GM20000 (cell line): ENCODE measurements at regions not wholly inside any gene's neighbourhood (a gene's known extent, or its start where the extent isn't known, plus 50 kb on each side); places are given as distances from the start of the nearest gene placed in this dataset.

Experiments
- DNase-seq: peaks from one replicate; pipeline ENCODE4 v3.0.0; 2012; ENCODE audit warnings: low spot score
- CTCF ChIP-seq: IDR thresholded peaks from 2 replicates; pipeline ENCODE4 v1.5.1; 2012; ENCODE audit warnings: mild to moderate bottlenecking, control low read depth; ENCODE audit errors: extremely low read depth, missing control alignments

GRCh38 chr15:69793781-69794451 is 303.8 kb downstream of the TLE3 start:
- no peak for TF ChIP-seq CTCF
- no peak for DNase-seq

GRCh38 chr15:69794645-69795469 is 302.9 kb downstream of the TLE3 start:
- no peak for TF ChIP-seq CTCF
- no peak for DNase-seq

- no peak for DNase-seq
- TF ChIP-seq CTCF: no peak
Measured at GRCh38 chr15:69795601-69796000, 302.1 kb downstream of the TLE3 start.

DNA sequence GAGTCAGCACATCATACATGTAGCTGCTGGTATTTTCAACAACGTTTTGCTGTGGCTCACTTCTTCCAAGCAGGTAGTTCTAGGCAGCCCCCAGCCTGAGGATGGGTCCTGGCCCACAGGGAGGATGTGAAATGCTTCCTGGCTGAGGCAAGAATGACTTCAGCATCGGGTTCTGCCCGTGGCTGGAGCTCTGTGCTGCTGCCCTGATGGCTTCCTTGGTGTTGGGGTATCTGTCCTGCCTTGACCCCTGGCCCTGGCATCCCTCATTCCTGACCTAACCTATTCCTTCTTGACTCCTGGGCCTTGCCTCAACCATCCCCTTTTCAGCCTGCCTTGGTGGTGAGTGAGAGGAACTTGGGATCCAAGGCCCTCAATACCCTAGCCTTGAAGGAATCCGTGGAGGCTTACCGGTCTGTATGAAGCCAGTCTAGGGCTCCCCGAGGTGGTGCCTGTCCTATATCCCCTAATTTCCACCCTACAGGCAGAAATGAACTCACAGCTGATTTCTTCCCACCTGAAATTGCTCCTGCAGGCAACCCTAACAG is 300.6 kb downstream of the TLE3 start:
- no peak for TF ChIP-seq CTCF
- no peak for DNase-seq

DNA sequence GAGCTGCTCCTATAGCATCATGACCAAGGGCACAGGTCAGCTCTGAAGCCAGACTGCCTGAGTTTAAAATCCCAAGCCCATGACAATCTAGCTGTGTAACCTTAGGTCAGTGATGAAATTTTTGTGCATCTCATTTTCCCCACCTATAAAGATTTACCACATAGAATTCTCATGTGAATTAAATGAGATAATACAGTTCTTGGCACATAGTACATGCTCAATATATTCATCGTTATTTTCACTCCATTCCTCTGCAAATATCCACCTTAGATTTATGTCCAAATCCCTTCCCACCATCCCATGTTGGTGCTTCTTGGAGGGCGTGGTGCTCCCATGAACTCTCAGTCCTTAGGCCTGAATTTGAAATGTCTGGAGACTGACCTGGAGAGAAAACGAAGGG is 300.1 kb downstream of the TLE3 start:
- TF ChIP-seq CTCF: no peak
- DNase-seq: no peak

GRCh38 chr15:69798481-69799250 is 299.1 kb downstream of the TLE3 start:
- TF ChIP-seq CTCF: no peak
- DNase-seq: no peak

GRCh38 chr15:69801144-69801543 is 296.6 kb downstream of the TLE3 start:
- DNase-seq: no peak
- no peak for TF ChIP-seq CTCF
